ENCODE measurements at regions not wholly inside any gene's neighbourhood (a gene's known extent, or its start where the extent isn't known, plus 50 kb on each side); places are given as distances from the start of the nearest gene placed in this dataset.

DNA sequence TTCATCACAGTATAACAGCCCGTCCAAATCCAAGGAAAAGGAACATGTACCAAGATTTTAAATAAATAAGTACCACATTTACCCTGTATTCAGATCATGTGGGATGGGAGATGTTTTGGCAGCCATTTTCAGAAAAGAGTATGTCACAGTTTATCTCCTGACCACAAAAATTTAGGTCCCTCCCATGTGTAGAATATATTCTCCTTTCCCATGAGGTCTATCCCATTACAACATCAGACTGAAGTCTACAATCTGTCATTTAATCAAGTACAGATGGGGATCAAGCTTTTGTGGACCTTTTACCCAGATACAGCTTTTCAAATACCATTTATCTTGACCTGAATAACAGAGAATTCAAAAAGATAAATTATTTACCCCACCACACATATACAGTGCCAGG lies 444.5 kb downstream of the PLOD2 start:
- TF ChIP-seq, protein P1, sequence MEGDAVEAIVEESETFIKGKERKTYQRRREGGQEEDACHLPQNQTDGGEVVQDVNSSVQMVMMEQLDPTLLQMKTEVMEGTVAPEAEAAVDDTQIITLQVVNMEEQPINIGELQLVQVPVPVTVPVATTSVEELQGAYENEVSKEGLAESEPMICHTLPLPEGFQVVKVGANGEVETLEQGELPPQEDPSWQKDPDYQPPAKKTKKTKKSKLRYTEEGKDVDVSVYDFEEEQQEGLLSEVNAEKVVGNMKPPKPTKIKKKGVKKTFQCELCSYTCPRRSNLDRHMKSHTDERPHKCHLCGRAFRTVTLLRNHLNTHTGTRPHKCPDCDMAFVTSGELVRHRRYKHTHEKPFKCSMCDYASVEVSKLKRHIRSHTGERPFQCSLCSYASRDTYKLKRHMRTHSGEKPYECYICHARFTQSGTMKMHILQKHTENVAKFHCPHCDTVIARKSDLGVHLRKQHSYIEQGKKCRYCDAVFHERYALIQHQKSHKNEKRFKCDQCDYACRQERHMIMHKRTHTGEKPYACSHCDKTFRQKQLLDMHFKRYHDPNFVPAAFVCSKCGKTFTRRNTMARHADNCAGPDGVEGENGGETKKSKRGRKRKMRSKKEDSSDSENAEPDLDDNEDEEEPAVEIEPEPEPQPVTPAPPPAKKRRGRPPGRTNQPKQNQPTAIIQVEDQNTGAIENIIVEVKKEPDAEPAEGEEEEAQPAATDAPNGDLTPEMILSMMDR (IDR thresholded peaks at IDR 0.05; ENCODE audit: low read depth, low read length, poor library complexity, severe bottlenecking), result no peak
- TF ChIP-seq EZH2phosphoT487 (IDR thresholded peaks at IDR 0.05; ENCODE audit: borderline replicate concordance, low read length), result no peak

Measured in DOHH2 (cell line).